HG03175 (cell line): ENCODE measurements at regions not wholly inside any gene's neighbourhood (a gene's known extent, or its start where the extent isn't known, plus 50 kb on each side); places are given as distances from the start of the nearest gene placed in this dataset.

ENCODE experiments used
- ATAC-seq: cut with Tn5 transposase; IDR thresholded peaks from one replicate; pipeline ENCODE4 v1.9.1; 2021; ENCODE audit warnings: mild to moderate bottlenecking, moderate library complexity; ENCODE audit not compliant: unreplicated experiment

DNA sequence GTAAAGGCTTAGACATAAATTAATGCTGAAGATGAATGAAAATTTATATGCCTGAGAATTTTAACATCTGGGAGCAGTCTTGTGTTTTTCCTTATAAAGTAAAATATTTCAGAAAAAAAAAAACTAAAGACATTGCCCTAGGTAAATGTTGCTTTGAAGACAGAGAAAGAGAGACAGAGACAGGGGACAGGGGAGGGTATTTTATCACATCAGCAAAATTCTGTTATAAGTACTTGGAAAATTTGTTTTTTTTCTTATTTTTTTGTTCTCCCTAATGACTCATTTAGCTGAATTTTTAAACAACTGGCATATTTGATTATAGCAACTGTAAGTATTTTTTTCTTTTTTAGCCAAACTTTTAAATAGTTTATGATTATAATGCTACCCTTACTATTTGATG lies 1540.6 kb upstream of the GBE1 start:
- ATAC-seq, result no peak

DNA sequence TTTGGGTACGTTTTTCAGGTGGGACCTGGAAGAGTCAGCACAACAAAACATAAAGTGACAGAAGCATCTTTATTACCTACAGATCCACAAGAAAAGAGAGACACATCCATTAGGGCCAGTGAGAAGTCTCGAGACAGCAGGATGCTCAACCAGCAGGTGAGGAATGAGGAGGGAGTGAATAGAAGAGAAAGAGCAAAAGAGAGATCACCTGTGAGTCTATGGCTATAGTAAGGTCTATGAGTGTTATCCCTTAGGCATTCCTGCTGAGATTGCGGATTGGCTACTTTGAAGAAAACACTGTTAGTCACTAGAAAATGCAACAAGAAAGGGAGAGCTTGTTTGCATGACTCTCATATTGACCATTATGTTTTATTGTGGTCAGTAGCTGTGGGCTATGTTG lies 1556.2 kb upstream of the GBE1 start:
- no peak for ATAC-seq

GRCh38 chr3:83320726-83321125 lies 1559.3 kb upstream of the GBE1 start:
- ATAC-seq, result no peak

- ATAC-seq, result no peak
Observed at GRCh38 chr3:83321457-83321856, 1560.0 kb upstream of the GBE1 start.

GRCh38 chr3:83321891-83322290 lies 1560.4 kb upstream of the GBE1 start:
- ATAC-seq, result no peak

DNA sequence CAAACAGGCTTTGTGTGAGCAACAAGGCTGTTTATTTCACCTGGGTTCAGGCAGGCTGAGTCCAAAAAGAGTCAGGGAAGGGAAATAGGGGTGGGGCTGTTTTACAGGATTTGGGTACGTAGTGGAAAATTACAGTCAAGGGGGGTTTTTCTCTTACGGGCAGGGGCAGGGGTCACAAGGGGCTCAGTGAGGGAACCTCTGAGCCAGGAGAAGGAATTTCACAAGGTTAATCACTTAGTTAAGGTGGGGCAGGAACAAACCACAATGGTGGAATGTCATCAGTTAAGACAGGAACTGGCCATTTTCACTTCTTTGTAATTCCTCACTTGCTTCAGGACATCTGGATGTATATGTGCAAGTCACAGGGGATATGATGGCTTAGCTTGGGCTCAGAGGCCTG lies 1592.8 kb upstream of the GBE1 start:
- ATAC-seq, result no peak

- no peak for ATAC-seq
Observed at GRCh38 chr3:83393276-83393675, 1565.5 kb upstream of the CADM2 start.

DNA sequence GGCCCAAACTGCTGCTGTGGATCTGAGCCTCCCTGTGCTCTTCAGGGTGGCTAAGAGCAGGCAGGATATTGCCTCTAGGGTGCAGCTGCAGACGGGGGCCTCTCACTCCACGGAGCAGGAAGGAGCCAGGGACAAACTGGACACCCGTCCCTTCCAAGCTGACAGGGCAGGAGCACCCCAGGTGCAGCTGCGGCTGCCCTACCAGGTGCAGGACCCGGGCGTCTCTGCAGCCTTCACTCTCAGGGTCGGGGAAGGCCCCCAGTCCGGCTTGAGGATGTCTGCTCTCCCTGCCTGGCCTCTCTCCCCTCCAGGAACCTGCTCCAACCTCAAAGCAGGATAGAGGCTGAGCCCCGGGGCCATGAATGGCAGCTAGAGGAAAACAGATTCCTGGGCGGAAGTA lies 1554.9 kb upstream of the CADM2 start:
- no peak for ATAC-seq

GRCh38 chr3:83426300-83426699 lies 1532.5 kb upstream of the CADM2 start:
- ATAC-seq, result no peak

DNA sequence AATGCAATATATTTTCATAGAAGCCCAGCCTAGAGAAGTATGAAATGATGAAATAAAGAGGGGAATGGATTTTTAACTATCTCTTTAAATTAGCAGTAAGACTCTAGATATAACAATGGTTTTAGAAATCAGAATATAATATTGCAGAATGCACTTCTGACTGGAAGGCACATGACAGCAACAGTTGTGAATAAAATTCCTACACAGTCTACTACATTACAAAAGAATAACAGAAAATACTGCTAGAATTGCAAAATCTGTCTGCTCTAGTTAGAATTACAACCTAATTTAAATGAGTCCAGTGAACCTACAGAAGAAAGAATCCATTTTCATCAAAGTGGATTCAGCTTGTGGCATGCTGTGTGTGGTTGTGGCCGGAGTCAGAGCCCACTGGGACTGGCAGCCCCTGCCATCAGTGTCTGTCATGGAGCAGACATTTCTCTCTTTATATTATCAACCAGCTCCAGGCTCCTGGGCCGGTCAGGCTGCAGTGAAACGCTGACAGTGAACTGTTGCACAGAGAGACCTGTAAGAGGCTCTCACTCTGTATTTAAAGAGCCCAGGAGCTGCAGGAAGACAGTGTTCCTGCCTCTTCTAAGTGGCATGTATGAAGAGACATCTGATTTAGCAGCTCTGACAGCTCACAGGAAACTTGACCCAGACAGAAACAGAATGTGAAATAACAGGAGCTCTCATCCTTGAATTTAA lies 1523.8 kb upstream of the CADM2 start:
- no peak for ATAC-seq

GRCh38 chr3:83438188-83438587 lies 1520.6 kb upstream of the CADM2 start:
- ATAC-seq, result no peak

GRCh38 chr3:83453056-83453455 lies 1505.7 kb upstream of the CADM2 start:
- no peak for ATAC-seq

GRCh38 chr3:83454353-83454752 lies 1504.4 kb upstream of the CADM2 start:
- no peak for ATAC-seq

- no peak for ATAC-seq
Observed at GRCh38 chr3:83457551-83457950, 1501.2 kb upstream of the CADM2 start.

GRCh38 chr3:83460052-83460451 lies 1498.7 kb upstream of the CADM2 start:
- ATAC-seq, result no peak

DNA sequence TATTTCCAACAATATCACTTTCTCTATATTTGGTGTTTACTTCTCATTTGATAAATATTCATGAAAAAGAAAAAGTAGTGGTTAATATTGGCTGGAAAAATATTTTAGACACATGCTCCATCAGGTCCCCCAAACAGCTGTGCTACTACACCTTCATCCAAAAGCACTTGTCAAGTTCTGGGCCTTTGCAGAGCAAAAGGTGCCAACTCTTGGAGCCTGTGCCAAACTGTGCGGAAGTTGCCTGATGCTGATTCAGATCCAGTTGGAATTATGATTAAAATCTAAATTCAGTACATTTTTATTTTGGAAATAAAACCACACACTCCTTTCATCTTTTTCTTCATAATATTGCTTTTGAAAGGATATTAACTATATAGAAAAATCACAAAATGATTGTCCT lies 1497.4 kb upstream of the CADM2 start:
- ATAC-seq, result no peak

DNA sequence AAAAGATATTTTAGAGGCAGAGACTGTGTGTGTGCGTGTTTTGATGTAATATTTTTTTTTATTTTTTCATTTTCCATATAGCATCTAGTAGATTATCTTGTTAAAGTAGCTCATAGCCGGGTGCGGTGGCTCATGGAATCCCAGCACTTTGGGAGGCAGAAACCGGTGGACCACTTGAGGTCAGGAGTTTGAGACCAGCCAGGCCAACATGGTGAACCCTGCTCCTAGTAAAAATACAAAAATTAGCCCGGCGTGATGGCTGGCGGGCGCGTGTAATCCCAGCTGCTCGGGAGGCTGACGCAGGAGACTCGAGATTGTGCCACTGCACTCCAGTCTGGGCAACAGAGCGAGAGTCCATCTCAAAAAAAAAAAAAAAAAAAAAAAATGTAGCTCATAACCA lies 1481.2 kb upstream of the CADM2 start:
- ATAC-seq, result no peak

- ATAC-seq, result no peak
Observed at GRCh38 chr3:83482402-83483070, 1476.3 kb upstream of the CADM2 start.

DNA sequence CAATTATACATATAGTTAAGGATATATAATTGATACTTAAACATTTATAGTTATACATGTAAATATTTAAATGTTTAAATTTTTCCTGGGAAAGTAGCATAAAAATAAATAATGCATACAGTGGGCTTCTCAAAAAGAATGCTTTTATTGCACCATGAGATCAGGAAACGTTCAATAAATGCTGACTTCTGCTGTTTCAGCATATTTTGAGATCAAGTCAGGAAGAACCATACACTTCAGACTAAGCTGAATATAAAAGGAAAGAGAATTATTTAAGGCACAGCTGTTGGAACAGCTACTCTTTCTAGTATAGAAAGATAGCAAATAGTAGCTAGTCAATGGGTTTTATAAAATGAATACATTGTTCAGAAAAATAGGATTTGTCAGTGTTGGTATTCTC lies 1462.3 kb upstream of the CADM2 start:
- ATAC-seq, result no peak

GRCh38 chr3:83498361-83499016 lies 1460.3 kb upstream of the CADM2 start:
- no peak for ATAC-seq

- ATAC-seq, result no peak
Observed at GRCh38 chr3:83500422-83500821, 1458.4 kb upstream of the CADM2 start.

DNA sequence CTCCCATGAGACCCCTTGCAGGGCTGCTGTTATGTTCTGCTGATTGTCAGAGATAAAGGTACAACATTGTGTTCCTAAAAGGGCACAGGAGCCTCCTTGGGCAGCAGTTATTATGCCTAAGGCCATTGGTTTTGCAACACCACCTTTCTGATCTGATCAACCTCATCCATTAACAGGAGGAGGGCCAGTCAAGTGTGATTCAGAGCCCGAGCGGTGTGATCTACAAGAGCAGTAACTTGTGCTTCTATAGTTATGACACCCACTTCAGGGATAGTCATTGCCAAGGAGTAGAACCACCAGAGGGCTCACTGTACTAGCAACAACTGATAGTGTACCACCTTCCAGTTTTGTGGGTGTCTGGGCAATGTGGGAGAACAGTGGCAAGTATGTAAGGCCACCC lies 1457.9 kb upstream of the CADM2 start:
- no peak for ATAC-seq
